GM19023 (cell line): ENCODE measurements at regions not wholly inside any gene's neighbourhood (a gene's known extent, or its start where the extent isn't known, plus 50 kb on each side); places are given as distances from the start of the nearest gene placed in this dataset.

Experiments
- ATAC-seq: cut with Tn5 transposase; IDR thresholded peaks from one replicate; pipeline ENCODE4 v1.9.1; 2021; ENCODE audit warnings: mild to moderate bottlenecking, moderate library complexity; ENCODE audit not compliant: unreplicated experiment

DNA sequence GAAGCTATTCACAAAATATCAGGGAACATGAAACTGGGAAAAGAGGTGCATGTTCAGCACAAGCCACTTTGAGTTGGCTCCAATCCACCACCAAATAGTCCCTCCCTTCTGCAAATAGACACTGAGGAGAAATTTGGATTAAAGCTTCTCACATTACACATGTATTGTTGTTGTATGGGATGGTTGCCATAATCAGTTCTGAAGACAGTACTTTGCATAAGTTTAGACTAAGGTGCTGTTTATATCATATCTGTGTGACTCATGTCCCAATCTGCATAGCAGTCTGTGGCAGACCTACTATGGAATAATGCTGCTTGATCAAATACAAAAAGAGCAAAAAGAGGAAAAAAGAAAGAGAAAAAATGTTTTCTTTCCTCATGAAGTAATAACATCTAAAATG lies 376.7 kb upstream of the DDI1 start:
- ATAC-seq, result no peak

- ATAC-seq, result no peak
These were observed 375.3 kb upstream of the DDI1 start for GRCh38 chr11:103661185-103661584.

DNA sequence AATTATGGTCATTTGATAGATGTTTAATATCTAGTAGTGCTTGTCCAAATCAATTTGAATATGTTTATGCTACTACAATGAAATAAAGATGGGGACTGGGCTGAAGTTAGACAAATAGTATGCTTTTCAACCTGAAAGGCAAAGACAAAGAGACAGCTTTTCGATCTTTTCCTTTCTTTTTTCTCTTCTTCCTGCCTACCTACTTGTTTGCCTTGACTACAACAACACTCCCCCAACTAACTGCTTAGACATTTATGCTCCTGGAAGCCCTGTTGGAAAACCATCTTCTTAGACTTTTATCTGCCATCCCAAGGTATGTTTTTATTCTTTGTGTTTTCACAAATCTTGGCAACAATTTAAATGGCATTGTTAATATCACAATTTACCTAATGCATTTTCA lies 374.4 kb upstream of the DDI1 start:
- no peak for ATAC-seq

DNA sequence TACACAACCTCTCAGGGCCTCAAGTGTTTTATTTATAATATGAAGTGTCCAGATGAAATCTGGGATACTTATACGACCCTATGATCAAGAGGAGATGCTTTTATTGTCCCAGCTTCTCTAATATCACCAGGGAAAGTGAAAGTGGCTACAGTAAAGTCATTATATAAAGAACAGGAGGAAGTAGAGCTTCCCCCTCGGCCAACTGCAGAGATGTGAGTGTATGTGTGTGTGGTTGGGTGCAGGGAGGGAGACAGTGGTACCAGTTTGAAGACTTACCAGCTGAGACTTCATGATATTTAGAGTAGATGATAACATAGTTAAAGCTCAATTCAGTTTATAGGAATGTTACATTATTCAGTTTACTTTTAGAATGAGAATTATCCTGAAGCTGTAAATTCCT lies 373.6 kb upstream of the DDI1 start:
- no peak for ATAC-seq

- no peak for ATAC-seq
These were observed 367.6 kb upstream of the DDI1 start for GRCh38 chr11:103668859-103669258.

DNA sequence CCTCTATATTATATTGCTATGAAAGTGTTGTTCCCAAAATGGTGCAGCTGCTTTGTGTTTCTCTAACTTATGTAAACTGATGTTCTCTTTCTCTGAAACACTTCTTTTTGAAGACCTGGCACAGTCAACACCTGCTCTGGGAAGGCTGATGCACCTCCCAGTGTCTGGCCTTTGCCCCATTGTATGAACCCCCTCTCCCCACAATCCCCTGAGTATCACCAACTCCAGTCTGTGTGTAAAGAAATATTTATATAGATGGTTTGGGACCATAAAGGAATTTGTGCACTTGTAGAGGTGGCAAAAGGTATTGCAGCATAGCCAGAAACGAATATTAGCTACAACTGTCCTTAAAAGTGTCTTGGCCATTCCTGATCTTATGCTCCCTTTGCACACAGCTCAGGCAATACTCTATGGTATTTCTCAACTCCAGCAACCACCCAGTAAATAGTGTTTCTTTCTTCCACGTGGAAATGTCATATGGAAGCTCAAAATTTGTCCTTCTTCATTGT lies 365.2 kb upstream of the DDI1 start:
- no peak for ATAC-seq

GRCh38 chr11:103673773-103674172 lies 362.7 kb upstream of the DDI1 start:
- no peak for ATAC-seq

- ATAC-seq, result no peak
These were observed 360.0 kb upstream of the DDI1 start for GRCh38 chr11:103676413-103676812.

- ATAC-seq, result no peak
These were observed 355.6 kb upstream of the DDI1 start for GRCh38 chr11:103680826-103681225.

GRCh38 chr11:103681855-103682254 lies 354.6 kb upstream of the DDI1 start:
- ATAC-seq, result peak; percentile 26

- ATAC-seq, result peak; percentile 96
These were observed 353.9 kb upstream of the DDI1 start for GRCh38 chr11:103682318-103683184.

DNA sequence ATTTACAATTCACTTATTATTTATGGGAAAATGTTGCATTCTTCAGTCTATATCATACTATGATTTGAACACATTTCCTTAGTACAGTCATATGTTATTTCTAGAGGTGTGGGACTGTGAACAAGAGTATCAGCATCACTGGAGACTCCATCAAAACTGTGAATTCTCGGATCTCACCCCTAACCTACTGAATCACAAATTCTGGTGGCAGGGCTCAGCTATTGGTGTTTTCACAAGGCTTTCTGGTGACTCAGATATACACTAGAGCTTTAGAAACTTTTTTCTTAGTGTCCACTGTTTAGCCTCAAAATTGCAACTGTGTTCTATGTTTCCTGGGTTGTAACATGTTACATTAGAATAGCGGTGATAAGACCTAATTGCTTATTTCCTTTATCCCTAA lies 352.9 kb upstream of the DDI1 start:
- no peak for ATAC-seq

GRCh38 chr11:103688924-103689323 lies 347.5 kb upstream of the DDI1 start:
- ATAC-seq, result no peak

DNA sequence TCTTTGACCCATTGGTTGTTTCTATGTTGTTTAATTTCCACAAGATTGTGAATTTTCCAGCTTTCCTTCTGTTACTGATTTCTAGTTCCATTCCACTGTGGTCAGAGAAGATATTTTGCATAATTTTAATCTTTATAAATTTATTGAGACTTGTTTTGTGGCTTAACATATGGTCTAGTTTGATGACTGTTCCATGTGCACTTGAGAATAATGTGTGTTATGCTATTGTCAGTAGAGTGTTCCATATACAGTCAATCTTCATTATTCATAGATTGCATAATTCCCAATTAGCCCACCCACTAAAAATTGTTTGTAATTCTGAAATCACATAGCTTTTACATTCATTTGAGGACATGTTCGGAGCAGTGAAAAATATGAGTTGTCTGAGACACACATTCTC lies 346.1 kb upstream of the DDI1 start:
- ATAC-seq, result no peak

DNA sequence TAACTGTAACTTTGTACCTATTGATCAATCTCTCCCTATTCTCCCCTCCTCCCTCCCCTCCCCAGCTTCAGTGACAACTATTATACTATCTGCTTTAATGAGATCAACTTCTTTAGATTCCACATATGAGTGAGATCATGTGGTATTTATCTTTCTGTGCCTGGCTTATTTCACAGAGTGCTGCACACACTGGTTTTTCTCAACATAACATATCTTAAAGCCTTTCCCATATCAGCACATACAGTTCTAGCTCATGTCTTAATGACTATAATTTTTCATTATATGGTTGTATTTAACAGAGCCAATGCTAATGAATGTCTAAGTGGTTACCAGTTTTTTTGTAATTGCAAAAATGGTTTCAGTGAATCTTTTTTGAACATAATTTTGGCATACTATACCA lies 340.3 kb upstream of the DDI1 start:
- ATAC-seq, result no peak

DNA sequence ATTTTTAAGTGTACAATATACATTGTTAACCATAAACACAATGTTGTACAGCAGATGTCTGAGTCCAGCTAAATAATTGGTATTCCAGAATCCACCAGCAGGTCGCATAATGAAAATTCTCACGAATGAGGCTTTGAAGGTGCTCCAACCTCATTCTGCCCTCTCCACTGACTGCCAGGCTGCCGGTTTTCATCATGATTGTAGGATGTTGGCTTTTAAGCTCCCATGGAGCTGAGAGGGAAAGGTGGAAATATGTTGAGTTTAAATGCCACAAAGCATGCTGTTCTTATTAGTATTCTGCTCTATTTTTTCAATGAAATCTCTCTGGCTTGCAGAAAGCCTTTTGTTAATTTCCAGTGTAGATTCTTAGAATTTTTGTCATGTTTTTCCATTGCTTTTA lies 337.2 kb upstream of the DDI1 start:
- no peak for ATAC-seq

DNA sequence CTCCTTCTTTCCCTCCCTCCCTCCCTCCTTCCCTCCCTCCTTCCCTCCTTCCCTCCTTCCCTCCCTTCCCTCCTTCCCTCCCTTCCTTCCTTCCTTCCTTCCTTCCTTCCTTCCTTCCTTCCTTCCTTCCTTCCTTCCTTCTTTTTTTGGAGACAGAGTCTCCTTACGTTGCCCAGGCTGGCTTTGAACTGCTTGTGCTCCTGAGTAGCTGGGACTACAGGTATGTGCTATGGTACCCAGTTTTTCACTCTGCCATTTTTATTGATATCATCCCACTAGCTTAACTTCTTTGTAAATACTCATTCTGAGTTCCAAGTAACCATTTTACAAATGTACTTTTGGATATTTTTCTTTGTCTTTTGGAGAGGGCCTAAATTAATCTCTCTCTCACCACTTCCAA lies 336.8 kb upstream of the DDI1 start:
- no peak for ATAC-seq

GRCh38 chr11:103700622-103701021 lies 335.8 kb upstream of the DDI1 start:
- ATAC-seq, result no peak

DNA sequence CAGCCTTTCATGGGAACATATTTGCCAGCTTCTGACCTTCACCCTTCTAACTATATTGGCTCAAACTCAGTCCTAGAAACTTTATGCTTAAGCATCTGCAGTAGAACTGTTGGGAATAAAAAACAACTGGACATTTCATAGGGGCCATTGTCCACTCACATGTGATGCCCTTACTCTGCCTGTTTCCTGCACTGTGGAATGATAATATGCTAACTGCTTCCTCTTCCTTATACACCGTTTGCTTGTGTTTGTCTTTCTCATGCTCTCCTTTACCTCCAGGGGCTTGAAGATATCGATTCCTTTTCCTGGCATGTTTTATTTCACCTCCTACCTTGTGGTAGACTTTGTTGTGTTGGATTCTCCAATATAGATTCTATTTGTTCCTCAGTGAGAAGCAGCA lies 333.0 kb upstream of the DDI1 start:
- ATAC-seq, result no peak

DNA sequence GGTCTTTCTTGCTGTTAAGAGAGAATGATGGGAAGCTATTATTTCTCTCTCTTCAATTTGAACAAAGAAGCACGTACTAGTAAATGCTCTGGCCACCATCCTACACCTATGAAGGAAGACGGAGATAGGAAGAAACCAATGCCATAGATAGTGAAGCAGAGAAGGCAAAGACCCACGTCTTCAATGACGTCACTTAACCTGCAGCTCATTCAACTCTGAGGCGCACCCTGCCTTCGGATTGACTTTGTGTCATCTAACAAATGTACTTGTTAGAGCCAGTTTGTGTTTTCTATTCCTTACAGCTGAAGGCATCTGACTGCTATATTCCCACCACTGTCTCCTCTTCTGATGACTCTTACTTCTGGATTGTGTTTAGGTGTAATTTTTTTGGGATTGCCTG lies 332.5 kb upstream of the DDI1 start:
- ATAC-seq, result no peak

- ATAC-seq, result no peak
These were observed 330.8 kb upstream of the DDI1 start for GRCh38 chr11:103705642-103706041.

- ATAC-seq, result no peak
These were observed 327.1 kb upstream of the DDI1 start for GRCh38 chr11:103709371-103709770.

DNA sequence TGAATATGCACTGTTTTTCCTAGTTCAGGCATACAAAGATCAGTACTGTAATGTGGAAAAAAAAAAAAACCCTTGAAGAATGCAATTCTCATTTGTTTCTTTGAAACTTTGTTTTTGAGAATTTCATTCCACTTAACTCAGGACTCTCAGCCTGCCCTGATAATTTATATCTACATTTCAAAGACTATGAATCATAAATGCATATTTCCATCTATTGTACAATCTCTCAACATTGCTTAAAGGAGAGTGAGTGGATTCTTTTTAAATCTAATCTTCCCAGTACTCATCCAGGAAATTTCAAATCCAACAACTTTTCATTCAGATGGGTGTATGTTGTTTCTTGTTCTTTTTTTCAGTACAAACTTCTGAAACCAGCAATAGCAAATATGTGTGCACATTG lies 322.2 kb upstream of the DDI1 start:
- ATAC-seq, result no peak
